ENCODE measurements at regions not wholly inside any gene's neighbourhood (a gene's known extent, or its start where the extent isn't known, plus 50 kb on each side); places are given as distances from the start of the nearest gene placed in this dataset.

- DNase-seq (ENCODE audit: low read depth in 1 of 2, low spot score in 1 of 2) (peak; percentile 35 to 72), FAIRE-seq (no peak), ATAC-seq (peak; percentile 93 to 98)
- WGBS (ENCODE audit: missing lambda C conversion rate): 42% methylated on average over 5 of the region's 5 CpGs
- peak overlapping the region; percentile 27 to 58; a peak in 4 of 6 replicates for H3K27ac ChIP-seq
- ChIA-PET POLR2A (interaction anchor here (0.6 to 1.4 kb wide), 3 partner anchors 179 to 298 kb away, joined by 3 to 13 read pairs (median 4); partner anchors contain the start of genes ARHGEF3 and TASOR), CTCF (interaction anchor here (1.2 to 3.4 kb wide), 7 partner anchors 9 to 278 kb away, joined by 3 to 16 read pairs (median 4); partner anchors contain the start of gene ARHGEF3)
- peak overlapping the region; percentile 27; the same call in 2 of the 3 replicates for H3K4me2 ChIP-seq
- no peaks in the 10 kb centered on the region for H3K9me3 ChIP-seq
- no peak overlapping the region for H3K4me3 ChIP-seq
- H3K4me1 ChIP-seq: peaks cover 17% of the 10 kb centered on the region
- TF ChIP-seq POLR2A (IDR thresholded peaks at IDR 0.05; ENCODE audit: low read length) (no peak), ATOH8 (CRISPR knock-in tag; IDR thresholded peaks at IDR 0.05; ENCODE audit: low read depth) (no peak), JUNB (IDR thresholded peaks at IDR 0.05) (peak; percentile 41; the same call in 1 of the 2 replicates), JUN (IDR thresholded peaks at IDR 0.05) (no peak), CTCF (IDR thresholded peaks at IDR 0.05) (no peak), POLR2AphosphoS2 (conservative IDR thresholded peaks at IDR 0.05; ENCODE audit: low read length) (no peak), ZSCAN20 (CRISPR knock-in tag; IDR thresholded peaks at IDR 0.05) (no peak), HDAC2 (IDR thresholded peaks at IDR 0.05) (no peak), CEBPB (IDR thresholded peaks at IDR 0.05) (peak in 1 of 2 experiments; percentile 66; a peak in 2 of 4 replicates), REST (IDR thresholded peaks at IDR 0.05) (no peak), HMGXB4 (CRISPR knock-in tag; IDR thresholded peaks at IDR 0.05; ENCODE audit: borderline replicate concordance) (no peak), HES2 (IDR thresholded peaks at IDR 0.05) (no peak), EHF (CRISPR knock-in tag; IDR thresholded peaks at IDR 0.05) (no peak), USF2 (IDR thresholded peaks at IDR 0.05) (no peak), ZC3H11A (IDR thresholded peaks at IDR 0.05) (no peak), PHF8 (IDR thresholded peaks at IDR 0.05; ENCODE audit: borderline replicate concordance, low read depth) (no peak), TFCP2L1 (CRISPR knock-in tag; IDR thresholded peaks at IDR 0.05) (no peak), ELK1 (IDR thresholded peaks at IDR 0.05; ENCODE audit: low read depth, low read length) (no peak), CHD4 (IDR thresholded peaks at IDR 0.05; ENCODE audit: borderline replicate concordance) (no peak), MAZ (IDR thresholded peaks at IDR 0.05; ENCODE audit: borderline replicate concordance, low read depth, low read length) (no peak), FOXS1 (CRISPR knock-in tag; IDR thresholded peaks at IDR 0.05) (no peak), CBX2 (IDR thresholded peaks at IDR 0.05; ENCODE audit: borderline replicate concordance, low read depth) (no peak), KDM5A (IDR thresholded peaks at IDR 0.05) (no peak), FOSL2 (IDR thresholded peaks at IDR 0.05) (peak; percentile 30; the same call in 1 of the 2 replicates), FOSL2 (CRISPR knock-in tag; IDR thresholded peaks at IDR 0.05) (peak; percentile 80), BCL3 (IDR thresholded peaks at IDR 0.05) (no peak), RNF2 (IDR thresholded peaks at IDR 0.05; ENCODE audit: borderline replicate concordance, low read depth) (no peak), HEYL (CRISPR knock-in tag; IDR thresholded peaks at IDR 0.05) (no peak), MAX (IDR thresholded peaks at IDR 0.05) (peak; percentile 59; the same call in 1 of the 2 replicates)
Measured at GRCh38 chr3:56980798-56981390, 79.6 kb upstream of the SPATA12 start.
